Neural progenitor cell (in vitro differentiated cells): ENCODE measurements at regions not wholly inside any gene's neighbourhood (a gene's known extent, or its start where the extent isn't known, plus 50 kb on each side); places are given as distances from the start of the nearest gene placed in this dataset.

Experiments
- DNase-seq: peaks from one replicate; pipeline ENCODE4 v3.0.0-alpha.2; 2016; ENCODE audit warnings: low spot score
- H2AFZ ChIP-seq: fragments of 200-600 bp; sonication (generic); replicated peaks from 2 replicates; pipeline ENCODE4 v1.6.1; 2016; ENCODE audit warnings: antibody characterized with exemption
- H3F3A ChIP-seq: fragments of 200-600 bp; sonication (generic); 2 replicates; pipeline ENCODE4 v1.6.1; 2016; ENCODE audit warnings: antibody characterized with exemption, low read depth
- H3K27ac ChIP-seq: fragments of 200-600 bp; sonication (generic); 2 replicates; pipeline ENCODE4 v1.5.1; 2016; ENCODE audit warnings: mild to moderate bottlenecking
- H3K27me3 ChIP-seq: fragments of 200-600 bp; sonication (generic); 2 replicates; pipeline ENCODE4 v1.6.1; 2016; ENCODE audit warnings: mild to moderate bottlenecking, moderate library complexity
- H3K36me3 ChIP-seq: fragments of 200-600 bp; sonication (generic); 2 replicates; pipeline ENCODE4 v1.5.1; 2016
- H3K4me1 ChIP-seq: fragments of 200-600 bp; sonication (generic); 2 replicates; pipeline ENCODE4 v1.6.1; 2016; ENCODE audit warnings: mixed run types
- H3K4me2 ChIP-seq: fragments of 200-600 bp; sonication (generic); 2 replicates; pipeline ENCODE4 v1.6.1; 2016
- H3K4me3 ChIP-seq: fragments of 200-600 bp; sonication (generic); 2 replicates; pipeline ENCODE4 v1.5.1; 2016
- H3K79me2 ChIP-seq: fragments of 200-600 bp; sonication (generic); 2 replicates; pipeline ENCODE4 v1.6.1; 2016; ENCODE audit warnings: low read depth
- H3K9ac ChIP-seq: fragments of 200-600 bp; sonication (generic); 2 replicates; pipeline ENCODE4 v1.6.1; 2016
- H3K9me3 ChIP-seq: fragments of 200-600 bp; sonication (generic); 2 replicates; pipeline ENCODE4 v1.5.1; 2016; ENCODE audit warnings: low read depth
- H4K20me1 ChIP-seq: fragments of 200-600 bp; sonication (generic); 2 replicates; pipeline ENCODE4 v1.6.1; 2016; ENCODE audit warnings: low read depth
- H3K27ac Mint-ChIP-seq: 3 replicates; pipeline ENCODE4 v1.8.0; 2021; ENCODE audit warnings: mixed read lengths
- H3K27me3 Mint-ChIP-seq: 2 replicates; pipeline ENCODE4 v1.8.0; 2022; ENCODE audit warnings: low read depth, mild to moderate bottlenecking, inconsistent platforms, moderate library complexity, mixed read lengths; ENCODE audit not compliant: insufficient read depth
- H3K36me3 Mint-ChIP-seq: 3 replicates; pipeline ENCODE4 v1.8.0; 2021; ENCODE audit warnings: mixed read lengths
- H3K4me1 Mint-ChIP-seq: 3 replicates; pipeline ENCODE4 v1.8.0; 2021; ENCODE audit warnings: mixed read lengths
- H3K4me3 Mint-ChIP-seq: 3 replicates; pipeline ENCODE4 v1.8.0; 2021; ENCODE audit warnings: mild to moderate bottlenecking, moderate library complexity, mixed read lengths
- H3K9me3 Mint-ChIP-seq: 3 replicates; pipeline ENCODE4 v1.8.0; 2020; ENCODE audit warnings: mixed read lengths
- CTCF ChIP-seq: fragments of 200-600 bp; sonication (generic); IDR thresholded peaks from 2 replicates; pipeline ENCODE4 v1.5.1; 2017; ENCODE audit warnings: antibody characterized with exemption, mild to moderate bottlenecking
- EZH2 ChIP-seq: fragments of 200-600 bp; sonication (generic); IDR thresholded peaks from 2 replicates; pipeline ENCODE4 v1.6.1; 2017; ENCODE audit warnings: antibody characterized with exemption, mild to moderate bottlenecking, moderate library complexity
- EZH2phosphoT487 ChIP-seq: fragments of 200-600 bp; sonication (generic); IDR thresholded peaks from 2 replicates; pipeline ENCODE4 v1.6.1; 2017; ENCODE audit warnings: antibody characterized with exemption

DNA sequence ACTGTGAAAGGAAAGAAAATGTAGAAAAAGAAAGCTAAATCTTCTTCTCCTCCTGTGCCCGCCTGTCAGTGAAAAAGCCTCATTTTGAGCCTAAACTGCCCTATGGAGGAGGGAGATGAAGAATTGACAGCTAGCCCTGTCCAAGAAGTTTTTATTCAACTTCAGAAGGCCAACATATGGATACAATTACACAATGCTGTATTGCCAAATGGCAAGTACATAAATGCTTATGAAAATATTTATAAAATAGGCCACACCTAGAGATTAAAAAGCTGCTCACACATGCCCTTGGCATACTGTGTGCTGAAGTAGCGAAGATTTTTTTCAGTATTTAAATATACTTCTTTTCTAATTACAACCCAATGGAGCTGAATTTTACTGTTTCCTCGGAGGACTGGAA is 65.1 kb upstream of the NEBL start:
- Histone ChIP-seq H3K4me3 (no peak overlapping the region), H3K9ac (no peak overlapping the region), H3K79me2 (no peaks in the 10 kb centered on the region), H2AFZ (no peak overlapping the region), H3K4me2 (no peak overlapping the region), H3K27me3 (no peaks in the 10 kb centered on the region), H3F3A (peaks cover 10% of the 10 kb centered on the region), H3K27ac (no peak overlapping the region), H4K20me1 (no peaks in the 10 kb centered on the region), H3K9me3 (no peaks in the 10 kb centered on the region), H3K4me1 (peaks cover 18% of the 10 kb centered on the region), H3K36me3 (no peaks in the 10 kb centered on the region)
- no peak for DNase-seq
- TF ChIP-seq CTCF (no peak), EZH2phosphoT487 (no peak), EZH2 (no peak)
- no peaks in the 10 kb centered on the region for H3K36me3 Mint-ChIP-seq
- H3K9me3 Mint-ChIP-seq: peaks cover 6% of the 10 kb centered on the region
- no peak overlapping the region for H3K27ac Mint-ChIP-seq
- no peak overlapping the region for H3K4me3 Mint-ChIP-seq
- peaks cover 6% of the 10 kb centered on the region for H3K27me3 Mint-ChIP-seq
- peaks cover 25% of the 10 kb centered on the region for H3K4me1 Mint-ChIP-seq

GRCh38 chr10:20959242-20959641 is 62.1 kb upstream of the NEBL start:
- no peak overlapping the region for H3K9ac ChIP-seq
- no peak for TF ChIP-seq CTCF
- no peak for TF ChIP-seq EZH2phosphoT487
- no peak for TF ChIP-seq EZH2
- H3K9me3 Mint-ChIP-seq: no peaks in the 10 kb centered on the region
- H3K79me2 ChIP-seq: no peaks in the 10 kb centered on the region
- H3K4me3 Mint-ChIP-seq: no peak overlapping the region
- no peak for DNase-seq
- H3K27me3 ChIP-seq: no peaks in the 10 kb centered on the region
- no peak overlapping the region for H3K4me2 ChIP-seq
- H3K27me3 Mint-ChIP-seq: no peaks in the 10 kb centered on the region
- H3K4me3 ChIP-seq: no peak overlapping the region
- peaks cover 2% of the 10 kb centered on the region for H3K36me3 Mint-ChIP-seq
- peaks cover 53% of the 10 kb centered on the region for H3K4me1 Mint-ChIP-seq
- no peaks in the 10 kb centered on the region for H3K36me3 ChIP-seq
- H3K27ac Mint-ChIP-seq: no peak overlapping the region
- H3K9me3 ChIP-seq: no peaks in the 10 kb centered on the region
- H3K4me1 ChIP-seq: peaks cover 47% of the 10 kb centered on the region
- H3F3A ChIP-seq: peaks cover 29% of the 10 kb centered on the region
- H3K27ac ChIP-seq: no peak overlapping the region
- no peak overlapping the region for H2AFZ ChIP-seq
- H4K20me1 ChIP-seq: no peaks in the 10 kb centered on the region

- H2AFZ ChIP-seq: no peak overlapping the region
- no peaks in the 10 kb centered on the region for H3K27me3 Mint-ChIP-seq
- H3K79me2 ChIP-seq: no peaks in the 10 kb centered on the region
- no peak overlapping the region for H3K4me2 ChIP-seq
- no peak overlapping the region for H3K27ac ChIP-seq
- H3K36me3 Mint-ChIP-seq: peaks cover 2% of the 10 kb centered on the region
- H4K20me1 ChIP-seq: no peaks in the 10 kb centered on the region
- no peak overlapping the region for H3K27ac Mint-ChIP-seq
- no peaks in the 10 kb centered on the region for H3K36me3 ChIP-seq
- no peaks in the 10 kb centered on the region for H3K9me3 Mint-ChIP-seq
- H3K9me3 ChIP-seq: no peaks in the 10 kb centered on the region
- DNase-seq: no peak
- TF ChIP-seq CTCF (no peak), EZH2 (no peak), EZH2phosphoT487 (no peak)
- H3K4me1 Mint-ChIP-seq: peaks cover 52% of the 10 kb centered on the region
- no peak overlapping the region for H3K4me3 ChIP-seq
- peaks cover 52% of the 10 kb centered on the region for H3K4me1 ChIP-seq
- H3K4me3 Mint-ChIP-seq: no peak overlapping the region
- H3K27me3 ChIP-seq: no peaks in the 10 kb centered on the region
- no peak overlapping the region for H3K9ac ChIP-seq
- peaks cover 33% of the 10 kb centered on the region for H3F3A ChIP-seq
Measured at GRCh38 chr10:20958764-20959163, 61.7 kb upstream of the NEBL start.

DNA sequence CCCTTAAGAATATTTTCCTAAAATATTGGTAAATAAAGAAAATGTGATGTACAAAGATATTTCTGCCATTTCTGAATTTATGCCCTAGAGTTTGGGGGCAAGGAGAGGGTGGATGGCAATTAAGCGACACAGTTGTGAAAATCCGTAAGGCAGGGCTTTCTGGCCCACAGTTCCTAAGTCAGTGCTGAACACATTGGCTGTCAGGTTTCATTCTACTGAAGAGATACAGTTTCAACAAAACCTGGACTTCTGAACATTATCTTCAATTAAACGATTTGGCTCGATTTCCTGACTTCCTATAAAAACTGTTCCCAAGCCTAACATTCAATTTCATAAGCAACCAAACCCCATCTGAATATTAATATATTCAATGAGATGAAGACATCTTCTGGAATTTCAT is 61.1 kb upstream of the NEBL start:
- no peaks in the 10 kb centered on the region for H3K9me3 Mint-ChIP-seq
- Histone ChIP-seq H3K4me1 (peaks cover 57% of the 10 kb centered on the region), H4K20me1 (no peaks in the 10 kb centered on the region), H3K9me3 (no peaks in the 10 kb centered on the region), H3K27me3 (no peaks in the 10 kb centered on the region), H3K4me3 (no peak overlapping the region), H3K27ac (no peak overlapping the region), H3K4me2 (no peak overlapping the region), H2AFZ (no peak overlapping the region), H3K9ac (no peak overlapping the region), H3F3A (peaks cover 38% of the 10 kb centered on the region), H3K79me2 (no peaks in the 10 kb centered on the region), H3K36me3 (no peaks in the 10 kb centered on the region)
- DNase-seq: no peak
- H3K36me3 Mint-ChIP-seq: peaks cover 2% of the 10 kb centered on the region
- H3K27ac Mint-ChIP-seq: no peak overlapping the region
- H3K4me1 Mint-ChIP-seq: peaks cover 46% of the 10 kb centered on the region
- no peak overlapping the region for H3K4me3 Mint-ChIP-seq
- TF ChIP-seq EZH2phosphoT487 (no peak), EZH2 (no peak), CTCF (no peak)
- no peaks in the 10 kb centered on the region for H3K27me3 Mint-ChIP-seq
